Activated CD8-positive, alpha-beta T cell treated with anti-CD3 and anti-CD28 coated beads, Interleukin-2, amount 10 ng/mL, durations not matched to agents 7 days and 5 days (primary cell): ENCODE measurements at regions not wholly inside any gene's neighbourhood (a gene's known extent, or its start where the extent isn't known, plus 50 kb on each side); places are given as distances from the start of the nearest gene placed in this dataset.
"Not testable (repeated sequence)": the region's sequence is repeated elsewhere in the genome, so short reads cannot be mapped to it uniquely, and the experiment has no call there.

Experiments
- ATAC-seq: fragments of 150-1000 bp; cut with Tn5 transposase; one replicate; pipeline ENCODE4 v1.10.0; 2021; ENCODE audit warnings: moderate library complexity
- CTCF ChIA-PET: fragments of 350-600 bp; sonication (Branson Sonifier 250); formaldehyde crosslinking; loops from one replicate; lab custom pipeline; 2021; ENCODE audit warnings: antibody characterized with exemption; lab: Charles Lee
- POLR2A ChIA-PET: fragments of 350-600 bp; sonication (Branson Sonifier 250); formaldehyde crosslinking; loops from one replicate; lab custom pipeline; 2021; ENCODE audit warnings: antibody characterized with exemption; lab: Charles Lee
- DNase-seq: peaks from one replicate; pipeline ENCODE4 v3.0.0-alpha.2; 2020
- H3K27ac Mint-ChIP-seq: one replicate; pipeline ENCODE4 v1.8.0; 2021; ENCODE audit warnings: mild to moderate bottlenecking, mixed read lengths
- H3K27me3 Mint-ChIP-seq: one replicate; pipeline ENCODE4 v1.8.0; 2021; ENCODE audit warnings: low read depth, mixed read lengths
- H3K36me3 Mint-ChIP-seq: one replicate; pipeline ENCODE4 v1.8.0; 2021; ENCODE audit warnings: low read depth, mixed read lengths
- H3K4me1 Mint-ChIP-seq: one replicate; pipeline ENCODE4 v1.8.0; 2021; ENCODE audit warnings: low read depth, mixed read lengths
- H3K4me3 Mint-ChIP-seq: one replicate; pipeline ENCODE4 v1.8.0; 2021; ENCODE audit warnings: mild to moderate bottlenecking, mixed read lengths
- H3K9me3 Mint-ChIP-seq: one replicate; pipeline ENCODE4 v1.8.0; 2022; ENCODE audit warnings: mixed read lengths; ENCODE audit not compliant: insufficient read depth

DNA sequence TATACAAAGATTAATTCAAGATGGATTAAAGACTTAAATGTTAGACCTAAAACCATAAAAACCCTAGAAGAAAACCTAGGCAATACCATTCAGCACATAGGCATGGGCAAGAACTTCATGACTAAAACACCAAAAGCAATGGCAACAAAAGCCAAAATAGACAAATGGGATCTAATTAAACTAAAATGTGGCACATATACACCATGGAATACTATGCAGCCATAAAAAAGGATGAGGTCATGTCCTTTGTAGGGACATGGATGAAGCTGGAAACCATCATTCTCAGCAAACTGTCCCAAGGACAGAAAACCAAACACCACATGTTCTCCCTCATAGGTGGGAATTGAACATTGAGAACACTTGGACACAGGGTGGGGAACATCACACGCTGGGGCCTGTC, 133.4 kb upstream of the APOOL start:
- ATAC-seq, CTCF ChIA-PET, H3K4me3 Mint-ChIP-seq, H3K9me3 Mint-ChIP-seq, H3K27ac Mint-ChIP-seq, H3K27me3 Mint-ChIP-seq, H3K36me3 Mint-ChIP-seq, POLR2A ChIA-PET, DNase-seq, H3K4me1 Mint-ChIP-seq: not testable (repeated sequence)

GRCh38 chrX:84872160-84872771, 131.4 kb upstream of the APOOL start:
- H3K27me3 Mint-ChIP-seq, CTCF ChIA-PET, H3K36me3 Mint-ChIP-seq, H3K4me1 Mint-ChIP-seq, ATAC-seq, DNase-seq, H3K4me3 Mint-ChIP-seq, POLR2A ChIA-PET, H3K9me3 Mint-ChIP-seq, H3K27ac Mint-ChIP-seq: not testable (repeated sequence)

- no peak for DNase-seq
- ChIA-PET CTCF (no interaction called here), POLR2A (no interaction called here)
- Mint-ChIP-seq H3K4me3 (no peak overlapping the region), H3K27ac (no peak overlapping the region), H3K4me1 (no peaks in the 10 kb centered on the region), H3K9me3 (no peaks in the 10 kb centered on the region), H3K36me3 (no peaks in the 10 kb centered on the region), H3K27me3 (no peaks in the 10 kb centered on the region)
- ATAC-seq, result no peak
These were observed 130.5 kb upstream of the APOOL start for GRCh38 chrX:84873176-84873575.

- no peaks in the 10 kb centered on the region for H3K27me3 Mint-ChIP-seq
- ATAC-seq (no peak), DNase-seq (no peak)
- no peaks in the 10 kb centered on the region for H3K9me3 Mint-ChIP-seq
- no peaks in the 10 kb centered on the region for H3K36me3 Mint-ChIP-seq
- H3K4me1 Mint-ChIP-seq, result no peaks in the 10 kb centered on the region
- H3K4me3 Mint-ChIP-seq, result no peak overlapping the region
- ChIA-PET CTCF (no interaction called here), POLR2A (no interaction called here)
- no peak overlapping the region for H3K27ac Mint-ChIP-seq
These were observed 126.8 kb upstream of the APOOL start for GRCh38 chrX:84876876-84877275.

GRCh38 chrX:84893897-84894296, 109.8 kb upstream of the APOOL start:
- ChIA-PET CTCF (no interaction called here), POLR2A (no interaction called here)
- H3K9me3 Mint-ChIP-seq, result no peaks in the 10 kb centered on the region
- DNase-seq (no peak), ATAC-seq (no peak)
- no peaks in the 10 kb centered on the region for H3K27me3 Mint-ChIP-seq
- no peak overlapping the region for H3K4me3 Mint-ChIP-seq
- H3K4me1 Mint-ChIP-seq, result no peaks in the 10 kb centered on the region
- no peak overlapping the region for H3K27ac Mint-ChIP-seq
- H3K36me3 Mint-ChIP-seq, result no peaks in the 10 kb centered on the region

DNA sequence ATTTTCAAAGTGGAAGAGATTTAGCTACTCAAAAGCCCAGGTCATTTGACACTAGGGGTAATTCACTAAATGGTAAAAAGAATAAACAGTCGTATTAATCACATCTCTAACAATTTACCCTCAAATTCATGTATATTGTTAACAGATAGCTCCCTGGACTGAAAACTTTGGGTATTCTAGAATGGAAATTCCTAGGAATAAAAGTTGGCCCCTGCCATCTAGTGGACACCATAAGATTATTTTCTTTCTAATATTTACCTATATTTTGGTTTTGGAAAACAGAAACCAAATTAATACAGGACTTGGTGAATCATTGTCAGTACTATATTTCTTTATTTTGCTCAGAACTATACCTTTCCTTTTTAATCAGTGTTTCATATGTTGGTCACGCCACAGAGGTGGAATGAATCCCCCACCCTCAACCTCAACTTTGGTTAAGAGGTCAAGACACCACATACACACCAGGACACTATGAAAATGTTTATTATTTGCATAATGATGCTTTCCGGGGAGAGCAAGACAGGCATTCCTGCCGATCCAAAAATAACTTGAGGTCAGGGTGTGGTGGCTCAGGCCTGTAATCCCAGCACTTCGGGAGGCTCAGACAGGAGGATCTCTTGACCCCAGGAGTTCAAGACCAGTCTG, 96.2 kb upstream of the APOOL start:
- H3K4me3 Mint-ChIP-seq, result no peak overlapping the region
- no peak for DNase-seq
- ChIA-PET CTCF (no interaction called here), POLR2A (no interaction called here)
- H3K36me3 Mint-ChIP-seq, result no peaks in the 10 kb centered on the region
- no peaks in the 10 kb centered on the region for H3K4me1 Mint-ChIP-seq
- ATAC-seq, result no peak
- no peaks in the 10 kb centered on the region for H3K9me3 Mint-ChIP-seq
- no peaks in the 10 kb centered on the region for H3K27me3 Mint-ChIP-seq
- no peak overlapping the region for H3K27ac Mint-ChIP-seq

DNA sequence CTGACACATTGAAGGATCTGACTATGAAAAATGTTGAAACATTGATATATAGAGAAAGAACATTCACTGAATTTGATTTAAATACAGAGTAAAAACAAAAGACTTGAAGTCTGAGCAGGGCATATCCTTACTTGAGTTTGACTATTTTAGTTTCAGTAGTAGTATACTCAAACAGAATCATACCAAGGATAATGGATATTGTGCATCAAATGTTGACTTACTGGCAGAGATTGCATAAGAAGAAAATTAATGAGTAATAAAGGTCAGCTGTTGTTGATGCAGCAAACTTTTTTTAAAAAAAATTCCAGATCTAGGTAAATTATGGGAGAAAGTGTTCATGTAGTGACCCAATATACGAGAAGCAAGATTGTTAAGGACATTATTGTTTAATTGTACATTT, 94.5 kb upstream of the APOOL start:
- no peak overlapping the region for H3K4me3 Mint-ChIP-seq
- ChIA-PET CTCF (no interaction called here), POLR2A (no interaction called here)
- no peak for DNase-seq
- H3K9me3 Mint-ChIP-seq, result no peaks in the 10 kb centered on the region
- H3K27me3 Mint-ChIP-seq, result no peaks in the 10 kb centered on the region
- H3K4me1 Mint-ChIP-seq, result no peaks in the 10 kb centered on the region
- no peak overlapping the region for H3K27ac Mint-ChIP-seq
- ATAC-seq, result no peak
- H3K36me3 Mint-ChIP-seq, result no peaks in the 10 kb centered on the region

GRCh38 chrX:84924624-84925023, 79.1 kb upstream of the APOOL start:
- Mint-ChIP-seq H3K27ac (no peak overlapping the region), H3K4me1 (no peaks in the 10 kb centered on the region), H3K36me3 (no peaks in the 10 kb centered on the region), H3K27me3 (no peaks in the 10 kb centered on the region), H3K4me3 (no peak overlapping the region), H3K9me3 (no peaks in the 10 kb centered on the region)
- ATAC-seq (no peak), DNase-seq (no peak)
- POLR2A ChIA-PET, result no interaction called here
- CTCF ChIA-PET, result no interaction called here

DNA sequence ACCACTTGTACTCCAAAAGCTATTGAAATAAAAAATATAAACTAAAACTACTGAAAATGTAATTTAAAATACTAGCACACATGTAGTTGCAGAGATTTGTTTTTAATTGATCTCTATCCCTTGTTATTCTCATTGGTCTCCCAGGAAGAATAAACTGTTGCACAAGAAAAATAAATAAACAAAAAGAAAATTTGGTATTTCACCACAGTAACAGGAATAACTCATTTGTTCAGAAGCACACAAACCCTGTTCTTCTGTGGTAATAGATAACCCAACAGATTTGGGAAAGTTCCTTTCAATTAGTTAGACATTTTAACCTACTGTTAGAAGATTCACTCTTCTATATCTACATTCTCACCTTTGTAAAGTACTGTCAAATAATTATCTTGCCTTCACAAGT, 70.9 kb upstream of the APOOL start:
- ChIA-PET POLR2A (no interaction called here), CTCF (no interaction called here)
- H3K36me3 Mint-ChIP-seq, result no peaks in the 10 kb centered on the region
- H3K27ac Mint-ChIP-seq, result no peak overlapping the region
- DNase-seq (no peak), ATAC-seq (no peak)
- H3K9me3 Mint-ChIP-seq, result no peaks in the 10 kb centered on the region
- H3K4me1 Mint-ChIP-seq, result no peaks in the 10 kb centered on the region
- no peak overlapping the region for H3K4me3 Mint-ChIP-seq
- no peaks in the 10 kb centered on the region for H3K27me3 Mint-ChIP-seq

DNA sequence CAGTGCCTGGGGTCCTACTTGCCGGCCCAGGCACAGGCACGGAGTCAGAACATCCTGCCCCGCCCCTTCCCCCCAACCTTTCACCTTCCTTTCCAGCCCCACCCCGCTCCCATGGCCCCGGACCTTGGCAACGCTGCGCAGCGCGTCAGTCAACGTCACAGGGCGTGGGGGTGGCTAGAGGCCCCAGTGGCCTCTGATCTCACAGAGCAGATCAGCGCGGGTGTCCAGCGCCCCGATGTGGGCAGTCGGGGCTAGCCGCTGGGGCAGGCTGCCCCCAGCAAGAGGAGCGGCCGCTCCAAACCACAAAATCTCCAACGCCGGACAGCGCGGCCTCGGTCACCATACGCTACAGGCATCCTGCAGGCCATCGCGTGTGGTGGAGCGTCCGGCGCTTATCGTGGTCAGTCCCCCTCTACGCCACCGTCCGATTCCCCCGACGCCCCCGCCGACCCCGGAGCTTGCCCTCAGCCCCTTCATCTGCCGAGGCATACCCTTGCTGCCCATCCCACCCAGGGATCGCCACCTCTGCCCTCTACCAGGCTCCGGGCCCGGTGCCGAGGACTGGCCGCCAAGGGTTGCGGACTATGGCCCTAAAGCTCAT, 69.6 kb upstream of the APOOL start:
- ChIA-PET CTCF (no interaction called here), POLR2A (no interaction called here)
- Mint-ChIP-seq H3K9me3 (no peaks in the 10 kb centered on the region), H3K27ac (no peak overlapping the region), H3K27me3 (no peaks in the 10 kb centered on the region), H3K4me3 (no peak overlapping the region), H3K4me1 (no peaks in the 10 kb centered on the region), H3K36me3 (no peaks in the 10 kb centered on the region)
- DNase-seq, result no peak
- ATAC-seq, result no peak
